GM12873 (cell line): ENCODE measurements at regions not wholly inside any gene's neighbourhood (a gene's known extent, or its start where the extent isn't known, plus 50 kb on each side); places are given as distances from the start of the nearest gene placed in this dataset.

Experiments
- CTCF ChIP-seq: IDR thresholded peaks from 2 replicates; pipeline ENCODE4 v1.5.1; 2012; ENCODE audit warnings: low read depth, mild to moderate bottlenecking, moderate library complexity, low read length, control low read depth; ENCODE audit not compliant: insufficient read depth; ENCODE audit errors: missing control alignments

GRCh38 chrX:16416588-16416987 is 233.4 kb upstream of the S100G start:
- no peak for TF ChIP-seq CTCF

GRCh38 chrX:16418650-16419049 is 231.3 kb upstream of the S100G start:
- TF ChIP-seq CTCF = no peak

- TF ChIP-seq CTCF = no peak
These were observed 222.3 kb upstream of the S100G start for GRCh38 chrX:16427668-16428067.

DNA sequence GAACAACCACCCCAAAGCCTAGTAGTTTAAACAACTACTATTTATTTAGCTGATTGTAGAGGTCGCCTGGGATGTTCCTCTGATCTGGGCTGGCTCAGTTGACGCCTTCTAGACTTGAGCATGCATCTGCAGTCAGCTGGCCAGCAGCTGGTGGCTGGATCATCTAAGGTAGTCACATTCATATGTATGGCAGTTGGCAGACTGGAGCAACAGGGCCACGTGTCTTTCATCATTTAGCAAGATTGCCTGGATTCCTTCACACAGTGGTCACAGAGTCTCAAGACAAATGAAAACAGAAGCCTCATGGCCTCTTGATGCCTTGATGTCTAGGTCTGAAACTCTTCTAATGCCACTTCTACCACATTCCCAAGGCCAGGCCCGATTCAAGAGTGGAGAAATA is 220.6 kb upstream of the S100G start:
- no peak for TF ChIP-seq CTCF

- no peak for TF ChIP-seq CTCF
These were observed 218.7 kb upstream of the S100G start for GRCh38 chrX:16431266-16431665.

- no peak for TF ChIP-seq CTCF
These were observed 216.9 kb upstream of the S100G start for GRCh38 chrX:16433021-16433420.

DNA sequence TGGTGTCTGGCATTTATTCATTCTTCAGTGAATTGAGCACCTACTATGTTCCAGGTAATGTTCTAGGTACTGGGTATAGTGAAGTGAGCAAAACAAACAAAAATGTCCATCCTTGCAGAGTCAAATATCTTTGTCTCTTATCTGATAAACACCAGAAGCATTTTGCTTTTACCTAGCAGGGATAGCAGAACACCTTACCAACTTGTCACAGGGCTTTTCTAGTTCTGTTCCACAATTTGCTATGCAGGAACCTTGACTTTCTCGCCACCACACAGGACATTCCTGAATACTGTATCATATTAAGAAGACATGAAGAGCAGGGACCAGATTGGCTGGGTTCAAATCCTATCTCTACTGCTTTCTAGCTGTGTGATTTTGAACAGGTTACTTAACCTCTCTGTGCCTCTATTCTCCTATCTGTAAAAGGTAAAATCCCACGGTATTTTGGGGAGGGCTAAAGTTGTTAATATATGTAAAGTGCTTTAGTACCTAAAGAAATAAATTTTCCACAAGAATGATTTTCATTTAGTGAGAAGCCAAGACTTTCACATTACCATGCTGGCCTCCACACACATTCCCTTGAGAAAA is 214.5 kb upstream of the S100G start:
- no peak for TF ChIP-seq CTCF
